Middle frontal gyrus (tissue), 1 donor: ENCODE measurements at regions not wholly inside any gene's neighbourhood (a gene's known extent, or its start where the extent isn't known, plus 50 kb on each side); places are given as distances from the start of the nearest gene placed in this dataset.
"Not testable (repeated sequence)": the region's sequence is repeated elsewhere in the genome, so short reads cannot be mapped to it uniquely, and the experiment has no call there.

Experiments
- DNase-seq: peaks from one replicate; pipeline ENCODE4 v3.0.0-alpha.2; 2015; ENCODE audit warnings: low spot score; ENCODE audit errors: extremely low spot score

DNA sequence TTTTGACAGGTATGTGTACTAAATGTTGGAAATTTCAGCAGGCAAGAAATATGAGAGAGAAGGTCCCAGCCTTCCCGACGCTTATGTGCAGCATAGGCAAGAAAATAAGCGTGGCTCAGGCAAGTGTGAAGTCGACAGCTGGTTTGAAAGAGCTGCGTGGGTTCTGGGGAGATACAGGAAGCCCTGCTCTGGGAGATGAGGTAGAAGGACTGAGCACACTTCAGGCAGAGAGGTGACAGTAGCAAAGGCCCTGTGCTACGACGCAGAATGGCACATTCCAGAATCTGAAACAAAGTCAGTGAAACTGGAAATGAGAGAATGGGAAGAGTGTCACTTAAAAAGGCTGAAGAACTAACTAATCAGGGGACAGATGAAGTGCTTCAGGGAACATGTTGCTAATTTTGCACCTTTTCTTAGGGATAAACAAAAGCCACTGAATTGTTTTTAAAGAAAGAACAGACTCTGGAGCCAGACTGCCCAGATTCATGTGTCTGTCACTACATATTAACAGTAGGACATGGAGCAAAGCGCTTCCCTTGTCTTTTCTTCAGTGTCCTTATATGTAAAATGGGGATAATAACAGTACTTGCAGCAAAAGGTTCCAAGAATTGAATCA lies 160.1 kb downstream of the SPRY2 start:
- DNase-seq: peak; percentile 68

DNA sequence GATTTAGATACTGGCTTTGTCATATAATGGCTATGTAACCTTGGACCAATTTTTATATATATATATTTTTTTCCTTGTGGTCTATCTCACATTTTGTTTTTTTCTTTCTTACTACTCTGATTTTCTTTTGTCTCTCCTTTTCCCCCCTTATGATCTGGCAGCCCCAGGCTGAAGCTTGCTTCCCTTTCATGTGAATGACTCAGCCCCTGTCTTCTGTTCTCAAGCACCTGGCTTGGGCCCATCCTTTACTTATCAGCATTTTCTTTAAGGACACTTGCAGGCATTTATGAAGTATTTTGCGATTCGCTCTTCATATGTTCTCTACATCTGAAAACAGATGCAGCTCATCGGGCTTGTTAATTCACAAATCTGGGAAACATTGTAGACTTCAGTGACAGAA lies 163.6 kb downstream of the SPRY2 start:
- no peak for DNase-seq

- DNase-seq: no peak
Observed at GRCh38 chr13:80173224-80173623, 167.7 kb downstream of the SPRY2 start.

GRCh38 chr13:80171096-80171495 lies 169.8 kb downstream of the SPRY2 start:
- DNase-seq: no peak

GRCh38 chr13:80168089-80168850 lies 172.7 kb downstream of the SPRY2 start:
- peak; percentile 25 for DNase-seq

- DNase-seq: no peak
Observed at GRCh38 chr13:80166352-80166751, 174.6 kb downstream of the SPRY2 start.

GRCh38 chr13:80164462-80164861 lies 176.5 kb downstream of the SPRY2 start:
- no peak for DNase-seq

DNA sequence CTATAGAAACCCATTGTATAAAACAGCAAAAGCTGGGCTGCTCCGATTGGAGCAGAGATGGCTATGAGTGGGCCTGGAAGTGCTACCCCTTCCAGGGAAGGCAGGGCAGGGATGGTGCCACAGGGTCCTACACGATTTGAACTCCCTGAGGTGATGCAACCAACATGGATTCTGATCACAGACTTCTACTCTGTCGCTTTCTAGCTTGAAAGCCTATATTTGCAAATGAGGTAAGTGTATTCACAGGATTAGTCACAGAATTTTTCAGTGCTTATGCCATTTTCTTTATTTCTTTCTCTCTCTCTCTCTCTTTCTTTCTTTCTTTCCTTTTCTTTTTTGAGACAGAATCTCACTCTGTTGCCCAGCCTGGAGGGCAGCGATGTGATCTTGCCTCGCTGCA lies 179.0 kb downstream of the SPRY2 start:
- no peak for DNase-seq

DNA sequence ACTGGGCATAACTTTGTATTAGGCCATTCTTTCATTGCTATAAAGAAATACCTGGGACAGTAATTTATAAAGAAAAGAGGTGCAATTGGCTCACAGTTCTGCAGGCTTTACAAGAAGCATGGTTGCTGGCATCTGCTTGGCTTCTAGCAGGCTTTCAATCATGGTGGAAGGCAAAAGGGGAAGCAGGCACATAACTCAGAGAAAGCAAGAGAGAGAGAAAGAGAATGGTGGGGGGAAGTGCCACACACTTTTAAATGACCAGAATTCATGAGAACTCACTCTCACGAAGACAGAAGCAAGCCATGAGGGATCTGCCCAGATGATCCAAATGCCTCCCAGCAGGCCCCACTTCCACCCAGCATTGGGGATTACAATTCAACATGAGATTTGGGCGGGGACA lies 179.7 kb downstream of the SPRY2 start:
- no peak for DNase-seq

DNA sequence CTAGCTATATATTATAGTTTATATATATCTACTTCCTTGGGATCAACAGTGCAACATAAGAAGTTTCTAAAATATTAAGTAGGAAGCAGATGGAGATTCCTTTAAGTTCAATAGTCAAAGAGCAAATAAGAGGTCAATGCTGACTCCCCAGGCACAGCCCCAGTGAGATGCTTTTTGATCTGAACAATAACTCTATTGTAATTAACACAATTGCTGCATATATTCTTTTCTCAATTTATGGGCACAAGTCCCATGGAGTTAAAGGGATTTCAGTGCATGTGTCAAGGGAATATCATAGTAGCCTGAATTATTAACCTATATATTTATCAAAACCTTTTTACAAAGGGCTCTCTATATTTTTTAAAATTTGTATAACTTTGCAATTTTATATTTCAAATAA lies 180.8 kb downstream of the SPRY2 start:
- no peak for DNase-seq

DNA sequence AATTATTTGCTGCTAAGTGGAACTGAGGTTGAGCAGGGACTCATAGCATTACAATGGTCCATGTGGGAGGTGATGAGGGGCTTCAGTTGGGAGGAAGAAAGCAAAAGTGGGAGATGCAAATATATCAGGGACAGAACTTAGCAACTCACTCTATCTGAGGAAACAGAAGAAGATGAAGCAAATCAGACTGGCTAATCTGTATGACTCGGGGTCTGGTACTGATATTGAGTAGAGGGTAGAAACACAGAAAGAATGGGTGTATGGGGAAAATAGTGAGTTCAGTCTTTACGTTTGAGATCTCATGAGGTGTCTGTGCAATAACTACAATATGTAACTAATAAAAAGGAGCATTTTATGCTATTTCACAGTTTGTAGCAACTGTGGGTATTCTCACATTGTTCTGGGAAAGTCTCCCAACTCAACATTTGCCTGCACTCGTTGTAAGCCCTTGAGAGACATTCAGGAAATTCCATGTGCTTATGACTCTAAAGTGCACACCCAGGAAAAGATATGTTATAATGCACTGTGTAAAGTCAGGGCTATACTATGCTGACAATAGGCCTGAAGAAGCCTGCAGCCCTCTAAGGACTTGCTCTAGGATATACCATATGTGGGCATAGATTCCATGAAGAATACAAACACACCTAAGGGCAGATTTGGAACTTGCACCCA lies 183.5 kb downstream of the SPRY2 start:
- no peak for DNase-seq

DNA sequence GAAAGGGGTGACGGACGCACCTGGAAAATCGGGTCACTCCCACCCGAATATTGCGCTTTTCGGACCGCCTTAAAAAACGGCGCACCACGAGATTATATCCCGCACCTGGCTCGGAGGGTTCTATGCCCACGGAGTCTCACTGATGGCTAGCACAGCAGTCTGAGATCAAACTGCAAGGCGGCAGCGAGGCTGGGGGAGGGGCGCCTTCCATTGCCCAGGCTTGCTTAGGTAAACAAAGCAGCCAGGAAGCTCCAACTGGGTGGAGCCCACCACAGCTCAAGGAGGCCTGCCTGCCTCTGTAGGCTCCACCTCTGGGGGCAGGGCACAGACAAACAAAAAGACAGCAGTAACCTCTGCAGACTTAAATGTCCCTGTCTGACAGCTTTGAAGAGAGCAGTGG lies 188.8 kb downstream of the SPRY2 start:
- DNase-seq: not testable (repeated sequence)

DNA sequence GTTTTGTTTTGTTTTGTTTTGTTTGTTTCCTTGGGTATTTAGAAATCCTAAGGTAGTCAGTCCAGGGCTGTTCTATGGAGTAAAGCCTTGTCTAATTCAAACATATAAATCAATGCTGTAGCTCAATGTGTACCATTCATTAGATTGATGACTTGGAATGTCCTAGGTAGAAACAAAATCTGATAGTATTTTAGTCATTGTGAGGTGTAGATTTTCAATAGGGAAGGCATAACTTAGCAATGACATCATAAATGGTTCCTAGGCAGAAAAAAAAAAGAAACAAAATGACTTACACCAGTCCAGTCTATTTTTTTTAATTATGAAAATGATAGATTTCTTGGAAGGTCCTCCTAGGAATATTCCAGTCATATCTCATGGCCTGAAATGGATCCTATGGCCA lies 189.9 kb downstream of the SPRY2 start:
- no peak for DNase-seq

DNA sequence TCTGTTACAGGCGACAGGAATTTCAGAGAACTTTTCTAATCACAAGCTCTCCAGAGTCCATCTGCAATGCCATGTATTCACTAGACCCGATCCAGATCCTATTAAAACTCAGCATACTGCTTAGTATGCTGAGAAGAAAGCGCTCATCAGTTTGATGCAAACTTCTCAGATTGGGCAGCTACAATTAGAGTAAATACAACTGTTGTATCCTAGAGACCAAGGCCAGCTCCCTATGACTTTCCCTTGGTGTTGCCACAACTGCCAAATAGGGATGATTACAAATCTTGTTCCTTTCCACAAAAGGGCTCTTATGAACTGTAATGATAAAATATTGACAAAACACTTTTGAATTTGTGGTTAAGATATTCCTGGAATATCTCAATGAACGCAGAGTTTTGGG lies 191.2 kb downstream of the SPRY2 start:
- no peak for DNase-seq

DNA sequence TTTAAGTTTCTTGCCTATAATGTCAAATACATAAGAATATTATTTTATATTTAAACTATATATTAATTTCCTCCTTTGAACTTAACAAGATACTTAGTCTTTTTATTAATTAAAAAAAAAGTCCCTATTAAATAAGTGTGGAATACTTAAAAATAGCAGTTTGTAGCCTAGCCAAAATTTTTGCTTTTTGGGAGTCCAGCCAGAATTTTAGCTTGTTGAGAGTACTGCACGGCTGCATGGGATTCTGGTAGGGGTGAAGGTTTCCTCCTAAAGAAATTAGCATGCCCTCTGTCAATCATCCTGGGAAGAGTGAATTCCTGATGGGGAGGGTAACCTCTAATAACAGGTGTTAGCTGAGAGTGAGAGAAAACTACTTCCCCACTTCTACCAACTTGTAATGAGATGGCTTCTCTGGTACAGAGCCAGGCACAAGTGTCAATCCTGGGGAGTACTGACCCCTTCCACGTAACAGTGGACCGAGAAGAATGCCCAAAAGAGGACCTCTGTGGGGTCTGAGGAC lies 195.7 kb downstream of the SPRY2 start:
- DNase-seq: no peak

- DNase-seq: no peak
Observed at GRCh38 chr13:80144493-80144892, 196.4 kb downstream of the SPRY2 start.

- peak; percentile 70 for DNase-seq
Observed at GRCh38 chr13:80141123-80141849, 199.6 kb downstream of the SPRY2 start.

DNA sequence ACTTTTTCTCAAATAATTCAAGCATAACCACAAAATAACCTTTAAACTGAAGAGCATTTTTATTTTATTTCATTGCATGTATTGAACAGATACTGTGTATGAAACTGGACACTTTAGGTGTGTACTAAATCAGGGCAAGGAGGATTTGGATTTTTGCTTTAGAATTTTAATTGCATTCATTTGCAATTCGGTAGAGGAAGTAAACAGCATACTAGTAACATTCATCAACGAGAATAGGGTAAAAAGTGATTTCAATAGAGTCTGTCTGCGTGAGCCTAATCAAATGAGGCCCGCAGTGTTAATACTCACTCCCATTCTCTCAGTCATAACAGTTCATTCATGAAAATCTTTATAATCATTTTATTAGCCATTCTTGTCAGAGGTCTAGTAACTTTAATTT lies 200.2 kb downstream of the SPRY2 start:
- no peak for DNase-seq

DNA sequence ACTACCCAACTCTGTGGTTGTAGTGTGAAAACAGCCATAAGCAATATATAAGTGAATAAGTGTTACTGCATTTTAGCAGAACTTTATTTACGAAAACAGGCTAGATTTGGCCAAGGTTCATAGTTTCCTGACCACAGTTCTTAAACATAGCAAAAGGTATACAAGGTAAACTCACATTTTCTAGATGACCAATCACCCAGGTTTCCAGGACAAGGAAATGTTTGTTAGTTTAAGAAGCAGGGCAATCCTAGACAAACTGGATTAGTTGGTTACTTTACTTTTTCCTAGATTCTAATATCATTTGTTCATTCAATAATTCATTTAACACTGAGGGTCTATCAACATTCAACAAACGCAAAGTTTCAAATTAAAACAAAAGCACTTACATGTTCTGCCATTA lies 201.7 kb downstream of the SPRY2 start:
- DNase-seq: no peak

DNA sequence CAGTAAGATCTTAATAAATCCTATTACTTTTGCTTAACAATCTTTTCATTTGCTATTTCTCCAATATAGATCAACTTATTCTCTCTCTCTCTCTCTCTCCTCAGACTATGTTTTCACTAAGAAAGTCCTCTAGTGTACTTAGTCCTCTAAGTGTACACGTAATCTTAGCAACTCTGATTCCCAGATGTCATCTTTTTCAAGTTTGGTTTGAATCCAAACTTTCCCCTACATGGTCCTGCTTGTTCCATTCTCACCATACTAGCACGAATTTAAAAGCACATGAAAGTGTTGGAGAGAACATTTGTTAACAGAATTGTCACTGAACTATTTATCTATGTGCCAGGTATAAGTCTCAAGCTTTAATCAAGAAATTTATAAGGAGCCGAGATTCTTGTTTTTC lies 202.9 kb downstream of the SPRY2 start:
- no peak for DNase-seq

DNA sequence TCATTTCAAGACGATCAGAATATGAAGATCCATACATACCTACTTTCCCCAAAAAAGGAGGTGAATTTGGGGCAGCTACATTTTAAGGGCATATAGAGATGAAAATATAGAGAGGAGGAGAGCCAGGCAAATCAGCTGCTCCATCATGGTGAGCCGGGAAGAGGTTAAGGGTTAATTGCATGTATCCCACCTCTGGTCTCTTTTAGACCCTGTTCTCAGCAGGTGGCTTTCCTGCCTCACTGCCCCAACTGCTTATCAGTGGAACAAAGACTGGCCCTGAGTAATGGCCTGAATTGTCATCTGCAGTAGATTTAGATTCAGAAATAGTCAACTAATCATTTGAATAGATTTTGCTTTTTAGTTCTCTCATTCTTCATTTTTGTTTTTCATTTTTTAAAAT lies 206.6 kb downstream of the SPRY2 start:
- no peak for DNase-seq
